Tibial artery (tissue), 4 donors: ENCODE measurements at regions not wholly inside any gene's neighbourhood (a gene's known extent, or its start where the extent isn't known, plus 50 kb on each side); places are given as distances from the start of the nearest gene placed in this dataset.

Experiments
- DNase-seq, 2 donors: peaks; one replicate each; pipeline ENCODE4 v3.0.0-alpha.2; 2019
- H3K27ac ChIP-seq, 2 donors: fragments of 200-600 bp; sonication (generic) in 1 of 2; 1 replicate in 1 of 2; 2 replicates in 1 of 2; pipeline ENCODE4 v1.5.1; 2018 to 2019; ENCODE audit warnings: mild to moderate bottlenecking in 1 of 2
- H3K27me3 ChIP-seq, 2 donors: fragments of 200-600 bp; sonication (generic) in 1 of 2; one replicate each; pipeline versions ENCODE4 v1.5.1 to v1.6.0; 2016 to 2019
- H3K36me3 ChIP-seq, 3 donors: fragments of 200-600 bp; sonication (generic) in 2 of 3; one replicate each; pipeline ENCODE4 v1.5.1; 2016 to 2019; ENCODE audit warnings: mild to moderate bottlenecking in 2 of 3
- H3K4me1 ChIP-seq, 4 donors: fragments of 200-600 bp; sonication (generic) in 2 of 4; 1 replicate in 3 of 4; 2 replicates in 1 of 4; pipeline ENCODE4 v1.5.1; 2016 to 2019
- H3K4me3 ChIP-seq, 2 donors: fragments of 200-600 bp; sonication (generic) in 1 of 2; 1 replicate in 1 of 2; 2 replicates in 1 of 2; pipeline ENCODE4 v1.5.1; 2018 to 2019; ENCODE audit warnings: mild to moderate bottlenecking in 2 of 2
- H3K9me3 ChIP-seq, 3 donors: fragments of 200-600 bp; sonication (generic) in 1 of 3; one replicate each; pipeline ENCODE4 v1.5.1; 2016 to 2019
- intact Hi-C: fragments of 100-400 bp; cut with DNase I; formaldehyde crosslinking; loops from one replicate; pipeline ENCODE4 v1.15.0; 2023; ENCODE audit warnings: low total_unique reads
- TF ChIP-seq, protein P1 (sequence below), 2 experiments: fragments of 200-600 bp in 1 of 2; fragments of 450-650 bp in 1 of 2; IDR thresholded peaks; one replicate each; pipeline ENCODE4 v1.5.1; 2017 to 2019; ENCODE audit warnings: antibody characterized with exemption in 2 of 2, mild to moderate bottlenecking in 1 of 2, moderate library complexity in 1 of 2

DNA sequence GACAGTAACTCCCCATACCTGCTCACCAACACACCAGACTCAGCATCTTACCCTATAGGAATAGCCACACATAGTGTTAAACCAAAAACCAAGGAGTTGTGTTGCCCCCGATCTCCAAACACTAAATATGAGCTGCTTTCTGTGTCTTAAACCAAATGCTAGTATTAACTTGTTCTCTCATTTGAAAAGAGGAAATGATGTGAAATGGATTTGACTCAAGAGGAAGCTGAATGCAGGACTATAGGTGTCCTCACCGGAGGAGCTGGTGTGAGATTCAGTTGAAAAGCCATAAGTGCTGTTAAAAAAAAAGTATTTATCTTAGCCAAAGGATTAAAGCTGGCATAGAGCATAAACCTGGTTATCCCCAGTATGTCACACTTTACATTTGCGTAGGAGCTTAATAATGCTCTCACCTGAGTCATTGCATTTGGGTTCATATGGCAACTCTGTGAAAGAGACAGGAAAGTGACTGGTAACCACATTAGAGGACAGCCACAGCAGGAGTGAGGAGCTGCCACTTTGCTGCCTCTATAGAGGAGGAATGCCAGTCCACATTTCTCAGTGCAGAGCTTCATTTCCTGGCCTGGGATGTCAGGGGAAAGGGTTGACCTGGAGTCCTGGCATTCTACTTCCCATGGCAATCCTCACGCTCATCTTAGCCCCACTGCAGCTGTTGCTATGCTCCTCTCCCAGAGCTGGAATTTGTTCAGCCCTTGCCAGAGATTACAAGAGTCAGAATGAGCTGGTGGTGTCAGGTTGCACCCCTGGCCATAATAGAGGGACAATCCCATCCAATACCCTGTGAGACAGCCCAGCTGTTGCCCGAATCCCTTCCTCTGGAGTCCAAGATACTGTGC, 143.3 kb upstream of the ANKFN1 start:
- Histone ChIP-seq H3K9me3 (peaks cover 0 to 6% (median 4%) of the 10 kb centered on the region in 3 donors), H3K4me3 (no peak overlapping the region), H3K27ac (no peak overlapping the region), H3K36me3 (no peaks in the 10 kb centered on the region), H3K4me1 (no peaks in the 10 kb centered on the region), H3K27me3 (no peaks in the 10 kb centered on the region)
- intact Hi-C loops = no loop called here
- DNase-seq = no peak
- TF ChIP-seq, protein P1, sequence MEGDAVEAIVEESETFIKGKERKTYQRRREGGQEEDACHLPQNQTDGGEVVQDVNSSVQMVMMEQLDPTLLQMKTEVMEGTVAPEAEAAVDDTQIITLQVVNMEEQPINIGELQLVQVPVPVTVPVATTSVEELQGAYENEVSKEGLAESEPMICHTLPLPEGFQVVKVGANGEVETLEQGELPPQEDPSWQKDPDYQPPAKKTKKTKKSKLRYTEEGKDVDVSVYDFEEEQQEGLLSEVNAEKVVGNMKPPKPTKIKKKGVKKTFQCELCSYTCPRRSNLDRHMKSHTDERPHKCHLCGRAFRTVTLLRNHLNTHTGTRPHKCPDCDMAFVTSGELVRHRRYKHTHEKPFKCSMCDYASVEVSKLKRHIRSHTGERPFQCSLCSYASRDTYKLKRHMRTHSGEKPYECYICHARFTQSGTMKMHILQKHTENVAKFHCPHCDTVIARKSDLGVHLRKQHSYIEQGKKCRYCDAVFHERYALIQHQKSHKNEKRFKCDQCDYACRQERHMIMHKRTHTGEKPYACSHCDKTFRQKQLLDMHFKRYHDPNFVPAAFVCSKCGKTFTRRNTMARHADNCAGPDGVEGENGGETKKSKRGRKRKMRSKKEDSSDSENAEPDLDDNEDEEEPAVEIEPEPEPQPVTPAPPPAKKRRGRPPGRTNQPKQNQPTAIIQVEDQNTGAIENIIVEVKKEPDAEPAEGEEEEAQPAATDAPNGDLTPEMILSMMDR (IDR thresholded peaks at IDR 0.05) = no peak

DNA sequence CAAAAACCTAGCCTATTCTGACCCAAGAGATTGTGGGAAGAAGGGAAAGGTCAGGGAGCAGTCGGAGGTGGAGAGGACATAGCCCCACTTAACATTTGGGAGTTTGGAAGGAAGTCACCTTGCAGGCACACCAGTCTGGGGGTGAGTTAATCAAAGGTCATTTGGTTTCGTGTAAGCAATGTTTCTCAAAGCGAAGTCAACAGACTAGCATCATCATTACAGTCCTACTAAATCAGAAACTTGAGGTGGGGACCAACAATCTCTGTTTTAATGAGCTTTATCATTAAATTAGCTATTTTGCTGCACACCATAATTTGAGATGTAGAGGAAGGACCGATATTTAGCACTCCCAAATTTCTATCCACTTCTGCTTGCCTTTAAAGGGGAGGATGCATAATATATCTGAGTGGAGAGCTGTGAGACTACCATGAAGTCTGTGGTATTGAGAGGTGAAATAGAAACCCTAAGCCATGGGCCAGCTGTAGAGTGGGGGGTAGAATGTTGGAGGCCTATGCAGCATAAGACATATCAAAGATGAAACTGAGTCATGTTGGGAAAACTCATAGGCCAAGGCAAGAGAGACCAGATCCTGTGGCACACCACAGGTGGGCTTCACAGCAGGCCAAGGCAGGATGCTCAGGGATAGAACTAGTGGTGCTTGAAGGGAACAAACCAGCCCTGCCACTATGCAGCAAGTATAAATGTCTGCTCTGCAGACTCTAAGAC, 141.7 kb upstream of the ANKFN1 start:
- intact Hi-C loops = no loop called here
- no peaks in the 10 kb centered on the region for H3K4me1 ChIP-seq

DNA sequence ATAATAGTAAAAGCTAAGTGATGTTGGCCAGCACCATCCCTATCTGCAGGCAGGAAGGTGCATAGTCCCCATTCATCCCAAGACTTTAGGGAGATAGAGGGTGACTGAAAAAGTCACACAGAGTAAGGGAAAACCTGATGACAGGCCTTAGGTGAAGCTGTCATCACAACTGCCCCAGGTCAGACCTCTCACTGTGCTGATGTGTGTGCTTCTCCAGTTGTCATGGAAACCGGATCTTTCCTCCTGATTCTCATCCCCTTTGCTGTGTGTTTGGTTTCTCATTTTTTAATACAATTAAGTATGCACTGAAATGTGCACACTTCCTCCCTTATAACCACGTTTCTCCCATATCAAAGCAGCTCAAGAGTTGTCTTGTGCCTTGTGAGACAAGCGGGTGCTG, 135.1 kb upstream of the ANKFN1 start:
- DNase-seq = no peak
- no peaks in the 10 kb centered on the region for H3K4me1 ChIP-seq
- TF ChIP-seq, protein P1 (IDR thresholded peaks at IDR 0.05) = no peak
- intact Hi-C loops = no loop called here
- no peaks in the 10 kb centered on the region for H3K27me3 ChIP-seq
- H3K4me3 ChIP-seq = no peak overlapping the region
- H3K9me3 ChIP-seq = peaks cover 0 to under 1% (median 0%) of the 10 kb centered on the region in 3 donors
- H3K27ac ChIP-seq = no peak overlapping the region
- no peaks in the 10 kb centered on the region for H3K36me3 ChIP-seq

More for the DNA sequence above, 141.7 kb upstream of the ANKFN1 start:
- H3K4me3 ChIP-seq = no peak overlapping the region
- H3K36me3 ChIP-seq = no peaks in the 10 kb centered on the region
- DNase-seq = no peak
- H3K27ac ChIP-seq = no peak overlapping the region
- no peaks in the 10 kb centered on the region for H3K27me3 ChIP-seq
- TF ChIP-seq, protein P1 (IDR thresholded peaks at IDR 0.05) = no peak
- H3K9me3 ChIP-seq = peaks cover 0 to 6% (median 4%) of the 10 kb centered on the region in 3 donors

DNA sequence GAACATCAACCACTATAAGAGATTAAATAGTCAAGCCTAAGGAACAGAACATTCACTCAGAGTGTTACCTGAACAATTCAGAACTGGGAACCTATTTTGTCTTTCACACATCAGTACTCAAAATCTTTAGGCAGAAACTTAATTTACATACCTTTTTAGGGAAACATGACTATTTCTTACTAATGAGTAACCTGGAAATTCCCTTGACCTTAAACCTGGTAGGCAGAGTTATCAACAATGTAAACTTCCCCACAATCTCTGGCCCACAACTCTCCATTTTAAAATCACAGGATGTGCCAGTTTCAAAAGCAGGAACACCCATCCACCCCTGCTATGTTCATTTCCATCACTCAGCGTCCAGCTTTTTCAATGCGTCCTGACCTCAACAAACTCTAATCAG, 132.9 kb upstream of the ANKFN1 start:
- H3K9me3 ChIP-seq = no peaks in the 10 kb centered on the region
- TF ChIP-seq, protein P1 (IDR thresholded peaks at IDR 0.05) = no peak
- H3K4me1 ChIP-seq = no peaks in the 10 kb centered on the region
- H3K4me3 ChIP-seq = no peak overlapping the region
- intact Hi-C loops = no loop called here
- no peak for DNase-seq
- H3K27ac ChIP-seq = no peak overlapping the region
- no peaks in the 10 kb centered on the region for H3K27me3 ChIP-seq
- no peaks in the 10 kb centered on the region for H3K36me3 ChIP-seq

DNA sequence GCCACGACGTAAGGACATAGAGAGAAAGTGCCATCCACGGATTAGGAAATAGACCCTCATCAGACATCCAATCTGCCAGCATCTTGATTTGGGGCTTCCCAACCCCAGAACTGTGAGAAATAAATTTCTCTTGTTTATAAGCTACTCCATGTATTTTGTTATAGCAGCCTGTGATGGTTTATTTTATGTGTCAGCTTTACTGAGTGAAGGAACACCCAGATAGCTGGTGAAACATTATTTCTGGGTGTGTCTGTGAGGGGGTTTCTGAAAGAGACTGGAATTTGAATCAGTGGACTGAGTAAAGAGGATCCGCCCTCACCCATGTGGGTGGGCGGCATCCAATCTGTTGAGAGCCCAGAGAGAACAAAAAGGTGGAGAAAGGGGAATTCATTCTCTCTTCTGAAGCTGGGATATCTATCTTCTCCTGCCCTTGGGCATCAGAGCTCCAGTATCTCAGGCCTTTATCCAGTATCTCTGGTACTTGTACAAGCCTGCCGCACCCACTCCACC, 131.5 kb upstream of the ANKFN1 start:
- intact Hi-C loops = no loop called here
- H3K27ac ChIP-seq = no peak overlapping the region
- no peak for DNase-seq
- H3K36me3 ChIP-seq = no peaks in the 10 kb centered on the region
- no peak overlapping the region for H3K4me3 ChIP-seq
- H3K27me3 ChIP-seq = no peaks in the 10 kb centered on the region
- no peaks in the 10 kb centered on the region for H3K4me1 ChIP-seq
- TF ChIP-seq, protein P1 (IDR thresholded peaks at IDR 0.05) = no peak
- H3K9me3 ChIP-seq = no peaks in the 10 kb centered on the region
